Stomach (tissue), 4 donors: ENCODE measurements at regions not wholly inside any gene's neighbourhood (a gene's known extent, or its start where the extent isn't known, plus 50 kb on each side); places are given as distances from the start of the nearest gene placed in this dataset.

ENCODE experiments used
- CTCF ChIP-seq, 7 experiments: fragments of 450-650 bp in 4 of 7; fragments of 200-600 bp in 3 of 7; sonication (generic) in 3 of 7; IDR thresholded peaks; one replicate each; pipeline ENCODE4 v1.5.1; 2016 to 2019; ENCODE audit warnings: antibody characterized with exemption in 7 of 7, control low read depth in 2 of 7, mild to moderate bottlenecking in 1 of 7
- POLR2A ChIP-seq, 4 donors: fragments of 450-650 bp; IDR thresholded peaks; one replicate each; pipeline ENCODE4 v1.6.1; 2016; ENCODE audit warnings: antibody characterized with exemption in 4 of 4, control low read depth in 2 of 4, mild to moderate bottlenecking in 1 of 4, moderate library complexity in 1 of 4
- POLR2AphosphoS5 ChIP-seq, 3 donors: sonication (generic); formaldehyde crosslinking; IDR thresholded peaks; one replicate each; pipeline ENCODE4 v1.6.1; 2016; ENCODE audit warnings: antibody characterized with exemption in 3 of 3

- TF ChIP-seq POLR2AphosphoS5 (IDR thresholded peaks at IDR 0.05) (no peak), CTCF (IDR thresholded peaks at IDR 0.05) (no peak), POLR2A (IDR thresholded peaks at IDR 0.05) (no peak)
These were observed 242.7 kb upstream of the HTR2A start for GRCh38 chr13:47139519-47139918.
